PC-3 (cell line): ENCODE measurements at regions not wholly inside any gene's neighbourhood (a gene's known extent, or its start where the extent isn't known, plus 50 kb on each side); places are given as distances from the start of the nearest gene placed in this dataset.

Experiments used
- EZH2 ChIP-seq: fragments of 300-600 bp; sonication (generic); IDR thresholded peaks from one replicate; pipeline ENCODE4 v1.6.1; 2017; ENCODE audit warnings: antibody characterized with exemption, mild to moderate bottlenecking, low read length; ENCODE audit not compliant: unreplicated experiment
- TF ChIP-seq, protein P1 (sequence below): fragments of 300-600 bp; sonication (generic); conservative IDR thresholded peaks from 2 replicates; pipeline ENCODE4 v1.5.1; 2017; ENCODE audit warnings: antibody characterized with exemption, low read depth, mild to moderate bottlenecking, low read length

DNA sequence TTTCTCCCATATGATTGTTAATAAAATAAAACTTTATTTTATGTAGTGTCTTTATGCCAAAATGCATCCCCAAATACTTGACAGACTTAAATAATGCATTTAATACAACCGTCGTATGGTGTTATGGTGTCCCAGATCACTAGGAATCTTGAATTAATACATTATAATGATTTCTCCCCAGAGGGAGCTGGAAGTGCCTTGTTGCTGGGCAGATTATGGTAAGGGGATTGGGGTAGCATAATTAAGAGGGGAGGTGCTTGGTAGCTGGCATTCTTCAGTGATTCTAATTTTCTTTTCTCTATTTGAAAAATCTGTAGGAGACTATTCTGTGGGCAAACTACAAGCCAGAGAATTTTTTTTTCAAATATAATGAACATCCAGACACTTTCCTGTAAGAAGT is 1043.7 kb downstream of the ADGRL2 start:
- TF ChIP-seq, protein P1, sequence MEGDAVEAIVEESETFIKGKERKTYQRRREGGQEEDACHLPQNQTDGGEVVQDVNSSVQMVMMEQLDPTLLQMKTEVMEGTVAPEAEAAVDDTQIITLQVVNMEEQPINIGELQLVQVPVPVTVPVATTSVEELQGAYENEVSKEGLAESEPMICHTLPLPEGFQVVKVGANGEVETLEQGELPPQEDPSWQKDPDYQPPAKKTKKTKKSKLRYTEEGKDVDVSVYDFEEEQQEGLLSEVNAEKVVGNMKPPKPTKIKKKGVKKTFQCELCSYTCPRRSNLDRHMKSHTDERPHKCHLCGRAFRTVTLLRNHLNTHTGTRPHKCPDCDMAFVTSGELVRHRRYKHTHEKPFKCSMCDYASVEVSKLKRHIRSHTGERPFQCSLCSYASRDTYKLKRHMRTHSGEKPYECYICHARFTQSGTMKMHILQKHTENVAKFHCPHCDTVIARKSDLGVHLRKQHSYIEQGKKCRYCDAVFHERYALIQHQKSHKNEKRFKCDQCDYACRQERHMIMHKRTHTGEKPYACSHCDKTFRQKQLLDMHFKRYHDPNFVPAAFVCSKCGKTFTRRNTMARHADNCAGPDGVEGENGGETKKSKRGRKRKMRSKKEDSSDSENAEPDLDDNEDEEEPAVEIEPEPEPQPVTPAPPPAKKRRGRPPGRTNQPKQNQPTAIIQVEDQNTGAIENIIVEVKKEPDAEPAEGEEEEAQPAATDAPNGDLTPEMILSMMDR, result no peak
- no peak for TF ChIP-seq EZH2
